GM12878 (cell line): ENCODE measurements at regions not wholly inside any gene's neighbourhood (a gene's known extent, or its start where the extent isn't known, plus 50 kb on each side); places are given as distances from the start of the nearest gene placed in this dataset.

Source experiments
- ATAC-seq: fragments of 200-7000 bp; cut with Tn5 transposase; 3 replicates; pipeline ENCODE4 v1.9.1; 2020; ENCODE audit warnings: mild to moderate bottlenecking, moderate library complexity
- BruUV-seq: library from RNA; stranded (reverse); fragments of 400-500 nt; replicated peaks from 2 replicates; lab custom pipeline; 2021; lab: Mats Ljungman, UMichigan
- CTCF ChIA-PET: fragments of 300-600 bp; sonication (Branson Sonifier 250); formaldehyde crosslinking; extraction: SDS; loops from one replicate; lab custom pipeline; 2021; ENCODE audit warnings: inconsistent platforms; lab: Yijun Ruan, JAX
- POLR2A ChIA-PET: fragments of 350-600 bp; formaldehyde crosslinking; extraction: SDS; loops from one replicate; lab custom pipeline; 2021; ENCODE audit warnings: inconsistent platforms; lab: Charles Lee
- RAD21 ChIA-PET: fragments of 300-600 bp; sonication (Branson Sonifier 250); formaldehyde crosslinking; loops from one replicate; lab custom pipeline; 2023; ENCODE audit warnings: antibody characterized with exemption; ENCODE audit not compliant: unreplicated experiment; lab: Charles Lee
- SMC1A ChIA-PET: fragments of 300-600 bp; sonication (Branson Sonifier 250); formaldehyde crosslinking; loops from one replicate; lab custom pipeline; 2023; ENCODE audit not compliant: unreplicated experiment, uncharacterized antibody; lab: Charles Lee
- DNase-seq: peaks from one replicate; pipeline ENCODE4 v3.0.0-alpha.2; 2011; ENCODE audit warnings: low read depth, low spot score
- FAIRE-seq: peaks from 3 replicates; lab custom pipeline; 2011; peaks lifted over from hg19 to GRCh38; lab: Jason Lieb, UNC
- H2AFZ ChIP-seq: 2 replicates; pipeline ENCODE4 v1.6.0; 2011; ENCODE audit warnings: low read depth, low read length, control low read depth; ENCODE audit not compliant: control insufficient read depth
- H3K27ac ChIP-seq: 2 replicates; pipeline ENCODE4 v1.5.1; 2011; ENCODE audit warnings: control low read depth; ENCODE audit not compliant: control insufficient read depth, insufficient read depth
- H3K27me3 ChIP-seq, 2 experiments: replicated peaks in 1 of 2; 2 replicates each; pipeline versions ENCODE4 v1.6.0 to v1.6.1; 2011; ENCODE audit warnings: low read length in 1 of 2; ENCODE audit not compliant: control insufficient read depth in 2 of 2, insufficient read depth in 2 of 2
- H3K36me3 ChIP-seq, 2 experiments: 2 replicates each; pipeline ENCODE4 v1.5.1; 2011; ENCODE audit warnings: low read length in 1 of 2; ENCODE audit not compliant: control insufficient read depth in 2 of 2, insufficient read depth in 2 of 2
- H3K4me1 ChIP-seq: 2 replicates; pipeline ENCODE4 v1.6.1; 2011; ENCODE audit warnings: mild to moderate bottlenecking, low read length, moderate library complexity, mixed read lengths; ENCODE audit not compliant: control insufficient read depth, insufficient read depth
- H3K4me2 ChIP-seq: 2 replicates; pipeline ENCODE4 v1.6.0; 2011; ENCODE audit warnings: control low read depth; ENCODE audit not compliant: control insufficient read depth, insufficient read depth
- H3K4me3 ChIP-seq: fragments of 200-600 bp; sonication (generic); 2 replicates; pipeline ENCODE4 v1.5.1; 2016
- H3K79me2 ChIP-seq: 2 replicates; pipeline ENCODE4 v1.6.0; 2011; ENCODE audit warnings: low read length; ENCODE audit not compliant: control insufficient read depth, insufficient read depth
- H3K9ac ChIP-seq: 2 replicates; pipeline ENCODE4 v1.8.0; 2011; ENCODE audit warnings: low read length, control low read depth, mixed read lengths; ENCODE audit not compliant: control insufficient read depth, insufficient read depth
- H3K9me3 ChIP-seq: replicated peaks from 3 replicates; pipeline ENCODE4 v1.5.1; 2011; ENCODE audit warnings: mild to moderate bottlenecking, low read length; ENCODE audit not compliant: control insufficient read depth, insufficient read depth
- H4K20me1 ChIP-seq: 2 replicates; pipeline ENCODE4 v1.6.0; 2011; ENCODE audit not compliant: control insufficient read depth, insufficient read depth
- ATF7 ChIP-seq: fragments of 450-650 bp; IDR thresholded peaks from 2 replicates; pipeline ENCODE4 v1.6.1; 2016; ENCODE audit warnings: low read depth, mild to moderate bottlenecking
- BACH1 ChIP-seq: fragments of 450-650 bp; IDR thresholded peaks from 2 replicates; pipeline ENCODE4 v1.6.1; 2017; ENCODE audit warnings: mild to moderate bottlenecking, borderline replicate concordance
- CREB1 ChIP-seq: IDR thresholded peaks from 2 replicates; pipeline ENCODE4 v1.6.1; 2012; ENCODE audit warnings: low read depth, mild to moderate bottlenecking, inconsistent platforms
- EGR1 ChIP-seq, 2 experiments: IDR thresholded peaks; 1 replicate in 1 of 2; 2 replicates in 1 of 2; pipeline ENCODE4 v1.6.1; 2011 to 2012; ENCODE audit warnings: low read depth in 2 of 2, low read length in 2 of 2, borderline replicate concordance in 1 of 2, mild to moderate bottlenecking in 1 of 2, moderate library complexity in 1 of 2
- NFYA ChIP-seq: IDR thresholded peaks from 2 replicates; pipeline ENCODE4 v1.6.1; 2011; ENCODE audit warnings: low read depth, mild to moderate bottlenecking, low read length, improper control_type of control experiment, borderline replicate concordance
- NR2C2 ChIP-seq: IDR thresholded peaks from 2 replicates; pipeline ENCODE4 v1.6.1; 2011; ENCODE audit warnings: borderline replicate concordance, low read depth; ENCODE audit not compliant: control insufficient read depth, insufficient read length
- PBX3 ChIP-seq: IDR thresholded peaks from 2 replicates; pipeline ENCODE4 v1.6.1; 2011; ENCODE audit warnings: mild to moderate bottlenecking, low read depth, low read length, moderate library complexity; ENCODE audit not compliant: insufficient replicate concordance
- RBBP5 ChIP-seq: fragments of 200-600 bp; sonication (generic); conservative IDR thresholded peaks from 2 replicates; pipeline ENCODE4 v1.6.1; 2016
- STAT3 ChIP-seq: IDR thresholded peaks from 2 replicates; pipeline ENCODE4 v1.6.1; 2011; ENCODE audit warnings: low read depth, low read length, improper control_type of control experiment
- TCF7 ChIP-seq: IDR thresholded peaks from 2 replicates; pipeline ENCODE4 v1.6.1; 2014; ENCODE audit warnings: antibody characterized with exemption, borderline replicate concordance
- WGBS: methylation state at CpG from one replicate; pipeline ENCODE4 v1.1.6; 2016; ENCODE audit warnings: low lambda C conversion rate; ENCODE audit not compliant: insufficient replicate concordance, insufficient coverage; ENCODE audit errors: missing lambda C conversion rate; 5-methylcytosine and 5-hydroxymethylcytosine counted together
- in situ Hi-C: fragments of 300-500 bp; cut with MboI; formaldehyde crosslinking; loops from 9 replicates; pipeline ENCODE4 v1.14.3; 2018; ENCODE audit warnings: mixed read lengths
- intact Hi-C: fragments of 100-400 bp; cut with micrococcal nuclease; formaldehyde crosslinking; loops from one replicate; pipeline ENCODE4 v1.14.2; 2022; ENCODE audit not compliant: unreplicated experiment

- POLR2A ChIA-PET: no interaction called here
Observed at GRCh38 chr4:122537388-122538135, 81.0 kb upstream of the IL2 start.

More at GRCh38 chr4:122537388-122538135, 81.0 kb upstream of the IL2 start:
- Histone ChIP-seq H3K9ac (no peak overlapping the region), H3K9me3 (no peaks in the 10 kb centered on the region; the same call in 2 of the 3 replicates), H3K4me1 (peaks cover 9% of the 10 kb centered on the region), H3K79me2 (no peaks in the 10 kb centered on the region)
- no peak for DNase-seq
- RAD21 ChIA-PET: no interaction called here
- no peak for ATAC-seq
- intact Hi-C loops (no loop called here), in situ Hi-C loops (no loop called here)
- no peak for FAIRE-seq
- 47% methylated on average over 2 of the region's 2 CpGs for WGBS
- TF ChIP-seq CREB1 (no peak), STAT3 (no peak), NR2C2 (no peak), ATF7 (no peak), BACH1 (no peak), TCF7 (no peak), EGR1 (IDR thresholded peaks at IDR 0.05; ENCODE audit: borderline replicate concordance in 1 of 2, low read depth in 2 of 2, low read length in 2 of 2) (no peak), NFYA (no peak), RBBP5 (no peak), PBX3 (no peak)
- TF ChIP-seq, all 136 proteins: peak for 0
- Histone ChIP-seq H3K27me3 (0 out of 4 replicates have a peak, but pooled peaks cover 0 to 4% of the 10 kb centered on the region in 2 experiments), H2AFZ (no peak overlapping the region), H4K20me1 (no peaks in the 10 kb centered on the region), H3K27ac (no peak overlapping the region), H3K36me3 (no peaks in the 10 kb centered on the region), H3K4me3 (no peak overlapping the region), H3K4me2 (no peak overlapping the region)
- SMC1A ChIA-PET: no interaction called here
- no TSS peak for BruUV-seq
- CTCF ChIA-PET: interaction anchor here (0.6 kb wide), 1 partner anchor 150 kb away, joined by 3 read pairs; no protein-coding TSS in a partner anchor
